ENCODE measurements at regions not wholly inside any gene's neighbourhood (a gene's known extent, or its start where the extent isn't known, plus 50 kb on each side); places are given as distances from the start of the nearest gene placed in this dataset.

GRCh38 chr19:28614634-28615545, 598.1 kb downstream of the UQCRFS1 start:
- TF ChIP-seq CTCF (IDR thresholded peaks at IDR 0.05; ENCODE audit: low read depth, low read length) (no peak), POLR2A (IDR thresholded peaks at IDR 0.05; ENCODE audit: extremely low read depth, insufficient read length) (no peak), MAX (IDR thresholded peaks at IDR 0.05; ENCODE audit: low read depth, low read length) (no peak)
